Activated CD4-positive, alpha-beta T cell treated with anti-CD3 and anti-CD28 coated beads for 48 hours (primary cell): ENCODE measurements at regions not wholly inside any gene's neighbourhood (a gene's known extent, or its start where the extent isn't known, plus 50 kb on each side); places are given as distances from the start of the nearest gene placed in this dataset.

Experiments used
- DNase-seq: peaks from one replicate; pipeline ENCODE4 v3.0.0-alpha.2; 2020

- DNase-seq = no peak
Measured at GRCh38 chr14:42277840-42278239, 671.2 kb downstream of the LRFN5 start.

GRCh38 chr14:42269234-42269633, 662.6 kb downstream of the LRFN5 start:
- DNase-seq = no peak

GRCh38 chr14:42248131-42248530, 641.5 kb downstream of the LRFN5 start:
- DNase-seq = no peak

GRCh38 chr14:42241101-42241500, 634.4 kb downstream of the LRFN5 start:
- no peak for DNase-seq

GRCh38 chr14:42229976-42230375, 623.3 kb downstream of the LRFN5 start:
- DNase-seq = no peak

- no peak for DNase-seq
Measured at GRCh38 chr14:42229294-42229693, 622.6 kb downstream of the LRFN5 start.

GRCh38 chr14:42228611-42229010, 621.9 kb downstream of the LRFN5 start:
- no peak for DNase-seq

GRCh38 chr14:42224053-42224888, 617.6 kb downstream of the LRFN5 start:
- peak; percentile 40 for DNase-seq

- DNase-seq = no peak
Measured at GRCh38 chr14:42222924-42223471, 616.3 kb downstream of the LRFN5 start.

GRCh38 chr14:42214981-42215491, 608.4 kb downstream of the LRFN5 start:
- no peak for DNase-seq

GRCh38 chr14:42200957-42201356, 594.3 kb downstream of the LRFN5 start:
- DNase-seq = no peak

GRCh38 chr14:42198010-42198409, 591.3 kb downstream of the LRFN5 start:
- no peak for DNase-seq

GRCh38 chr14:42192738-42193653, 586.3 kb downstream of the LRFN5 start:
- no peak for DNase-seq

GRCh38 chr14:42190744-42191143, 584.1 kb downstream of the LRFN5 start:
- DNase-seq = no peak

GRCh38 chr14:42187846-42188245, 581.2 kb downstream of the LRFN5 start:
- no peak for DNase-seq

- no peak for DNase-seq
Measured at GRCh38 chr14:42185718-42186117, 579.0 kb downstream of the LRFN5 start.

- DNase-seq = no peak
Measured at GRCh38 chr14:42174357-42174756, 567.7 kb downstream of the LRFN5 start.

- no peak for DNase-seq
Measured at GRCh38 chr14:42173206-42173605, 566.5 kb downstream of the LRFN5 start.

GRCh38 chr14:42172304-42172703, 565.6 kb downstream of the LRFN5 start:
- no peak for DNase-seq

- no peak for DNase-seq
Measured at GRCh38 chr14:42163136-42163535, 556.5 kb downstream of the LRFN5 start.

GRCh38 chr14:42159138-42159537, 552.5 kb downstream of the LRFN5 start:
- no peak for DNase-seq

GRCh38 chr14:42149609-42150261, 543.1 kb downstream of the LRFN5 start:
- no peak for DNase-seq

GRCh38 chr14:42145766-42146165, 539.1 kb downstream of the LRFN5 start:
- DNase-seq = no peak
